Chondrocyte (in vitro differentiated cells): ENCODE measurements at regions not wholly inside any gene's neighbourhood (a gene's known extent, or its start where the extent isn't known, plus 50 kb on each side); places are given as distances from the start of the nearest gene placed in this dataset.
A peak's percentile ranks its signal among the peaks of the same experiment; 100 is the strongest.

ENCODE experiments used
- DNase-seq: peaks from one replicate; pipeline ENCODE4 v3.0.0; 2021; ENCODE audit warnings: mixed read lengths, low spot score
- H3K27ac Mint-ChIP-seq: one replicate; pipeline ENCODE4 v1.8.0; 2021; ENCODE audit warnings: mild to moderate bottlenecking, moderate library complexity, mixed read lengths; ENCODE audit not compliant: unreplicated experiment
- H3K27me3 Mint-ChIP-seq: 2 replicates; pipeline ENCODE4 v1.8.0; 2021; ENCODE audit warnings: low read depth, mixed read lengths
- H3K36me3 Mint-ChIP-seq: 2 replicates; pipeline ENCODE4 v1.8.0; 2021; ENCODE audit warnings: low read depth, mixed read lengths
- H3K4me1 Mint-ChIP-seq: 2 replicates; pipeline ENCODE4 v1.8.0; 2021; ENCODE audit warnings: low read depth, mild to moderate bottlenecking, mixed read lengths
- H3K4me3 Mint-ChIP-seq: one replicate; pipeline ENCODE4 v1.8.0; 2021; ENCODE audit warnings: mild to moderate bottlenecking, moderate library complexity, mixed read lengths; ENCODE audit not compliant: unreplicated experiment
- H3K9me3 Mint-ChIP-seq: 2 replicates; pipeline ENCODE4 v1.8.0; 2021; ENCODE audit warnings: low read depth, mixed read lengths
- TF ChIP-seq, protein P1 (sequence below): fragments of 200-600 bp; sonication (generic); IDR thresholded peaks from 2 replicates; pipeline ENCODE4 v1.5.0; 2021; ENCODE audit warnings: antibody characterized with exemption, mild to moderate bottlenecking, moderate library complexity

DNA sequence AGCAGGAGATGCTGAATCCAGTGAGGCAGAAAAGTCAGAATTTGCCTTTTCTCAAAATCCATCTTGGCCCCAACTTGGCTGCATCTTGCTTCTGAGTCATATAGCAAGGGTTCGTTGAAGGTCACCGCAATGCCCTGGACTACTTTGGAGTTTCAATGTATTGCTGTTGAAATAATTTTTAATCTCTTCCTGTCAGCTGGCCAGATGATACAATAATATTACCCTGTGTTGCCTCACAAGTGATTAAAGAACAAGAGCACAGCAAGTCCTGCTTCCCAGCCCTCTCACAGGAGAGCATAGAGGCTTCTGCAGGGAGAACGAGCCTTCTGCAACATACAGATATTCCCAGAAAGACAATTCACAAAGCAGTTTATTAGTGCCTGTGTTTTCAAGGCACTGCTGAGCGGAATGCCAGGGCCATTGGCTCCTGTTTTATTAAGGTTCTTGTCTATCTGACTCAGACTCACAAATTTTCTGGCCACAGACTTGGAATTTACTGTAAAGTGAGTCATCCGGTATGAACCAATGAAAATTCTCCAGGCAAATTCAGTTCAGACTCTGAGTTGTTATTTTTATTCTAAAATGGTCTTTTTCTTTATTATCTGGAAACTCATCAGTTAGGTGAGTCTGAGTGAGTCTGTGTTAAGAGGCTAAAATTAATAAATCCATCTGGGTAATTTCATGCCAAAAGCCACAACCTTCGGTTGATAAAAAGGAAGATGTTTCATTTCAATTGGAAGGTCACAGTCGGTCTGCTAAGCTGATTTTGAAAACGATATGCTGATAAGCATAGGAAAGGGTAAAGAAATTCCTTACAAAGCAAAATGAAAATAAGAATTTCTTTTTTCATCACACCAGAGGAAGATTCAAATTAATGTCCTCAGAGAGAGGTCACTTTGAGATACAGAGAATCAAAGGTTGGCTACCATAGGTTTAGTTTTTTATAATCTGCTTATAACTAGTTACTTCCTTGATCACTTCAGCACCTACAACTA is 289.4 kb upstream of the STXBP5 start:
- H3K27me3 Mint-ChIP-seq: no peaks in the 10 kb centered on the region
- TF ChIP-seq, protein P1, sequence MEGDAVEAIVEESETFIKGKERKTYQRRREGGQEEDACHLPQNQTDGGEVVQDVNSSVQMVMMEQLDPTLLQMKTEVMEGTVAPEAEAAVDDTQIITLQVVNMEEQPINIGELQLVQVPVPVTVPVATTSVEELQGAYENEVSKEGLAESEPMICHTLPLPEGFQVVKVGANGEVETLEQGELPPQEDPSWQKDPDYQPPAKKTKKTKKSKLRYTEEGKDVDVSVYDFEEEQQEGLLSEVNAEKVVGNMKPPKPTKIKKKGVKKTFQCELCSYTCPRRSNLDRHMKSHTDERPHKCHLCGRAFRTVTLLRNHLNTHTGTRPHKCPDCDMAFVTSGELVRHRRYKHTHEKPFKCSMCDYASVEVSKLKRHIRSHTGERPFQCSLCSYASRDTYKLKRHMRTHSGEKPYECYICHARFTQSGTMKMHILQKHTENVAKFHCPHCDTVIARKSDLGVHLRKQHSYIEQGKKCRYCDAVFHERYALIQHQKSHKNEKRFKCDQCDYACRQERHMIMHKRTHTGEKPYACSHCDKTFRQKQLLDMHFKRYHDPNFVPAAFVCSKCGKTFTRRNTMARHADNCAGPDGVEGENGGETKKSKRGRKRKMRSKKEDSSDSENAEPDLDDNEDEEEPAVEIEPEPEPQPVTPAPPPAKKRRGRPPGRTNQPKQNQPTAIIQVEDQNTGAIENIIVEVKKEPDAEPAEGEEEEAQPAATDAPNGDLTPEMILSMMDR: no peak
- no peaks in the 10 kb centered on the region for H3K36me3 Mint-ChIP-seq
- H3K4me1 Mint-ChIP-seq: peaks cover 56% of the 10 kb centered on the region
- peak overlapping the region; percentile 56 for H3K4me3 Mint-ChIP-seq
- H3K27ac Mint-ChIP-seq: peak overlapping the region; percentile 99
- H3K9me3 Mint-ChIP-seq: peaks cover 6% of the 10 kb centered on the region
- no peak for DNase-seq

DNA sequence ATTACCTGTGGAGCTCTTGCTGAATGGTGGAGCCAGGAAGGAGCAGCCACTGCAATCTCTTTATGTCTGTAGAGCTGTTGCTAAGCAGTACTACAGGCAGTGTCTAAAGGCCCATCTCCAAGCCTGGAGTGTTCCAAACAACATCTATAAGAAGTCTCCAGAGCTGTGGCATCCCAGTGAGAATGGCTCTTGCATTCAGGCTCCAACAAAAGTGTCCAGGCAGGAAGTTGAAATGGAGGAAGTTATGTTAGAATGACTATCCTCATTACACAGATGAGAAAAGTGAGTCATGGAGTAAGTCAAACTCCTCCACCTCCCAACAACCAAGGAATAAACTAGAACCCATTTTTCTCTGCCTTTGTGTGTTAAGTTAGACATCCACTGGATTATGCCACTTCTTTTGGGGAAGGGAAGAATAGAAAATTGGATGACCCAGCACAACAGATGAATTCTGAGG is 288.5 kb upstream of the STXBP5 start:
- no peak for DNase-seq
- no peaks in the 10 kb centered on the region for H3K36me3 Mint-ChIP-seq
- H3K4me1 Mint-ChIP-seq: peaks cover 47% of the 10 kb centered on the region
- H3K9me3 Mint-ChIP-seq: peaks cover 6% of the 10 kb centered on the region
- TF ChIP-seq, protein P1: no peak
- peak overlapping the region; percentile 99 for H3K27ac Mint-ChIP-seq
- H3K27me3 Mint-ChIP-seq: no peaks in the 10 kb centered on the region
- H3K4me3 Mint-ChIP-seq: peak overlapping the region; percentile 56

DNA sequence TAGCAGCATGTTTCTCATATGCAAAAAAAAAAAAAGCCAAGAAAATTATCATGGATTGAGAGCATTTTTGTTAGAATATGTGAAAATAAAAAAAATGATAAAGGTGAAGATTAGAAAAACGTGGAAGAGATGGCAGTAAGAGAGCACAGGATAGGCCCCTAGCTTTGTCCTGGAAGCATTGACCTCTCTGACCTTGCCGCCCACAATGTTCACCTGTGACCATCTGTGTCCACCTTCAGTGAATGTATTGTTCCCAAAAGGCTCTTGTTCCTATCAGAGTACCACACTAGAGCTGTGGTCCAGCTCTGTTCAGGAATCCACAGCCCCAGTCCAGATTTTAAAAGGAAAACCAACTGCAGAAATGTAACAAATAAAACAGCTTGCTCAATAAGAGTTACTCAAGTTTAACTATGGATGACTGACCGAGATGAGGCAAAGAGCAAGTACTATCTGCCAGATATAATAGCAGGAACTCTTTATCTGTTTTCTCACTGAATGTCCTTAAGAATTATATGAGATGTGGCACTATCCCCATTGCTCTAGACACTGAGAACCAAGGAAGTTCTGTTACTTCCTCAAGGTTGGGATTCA is 287.7 kb upstream of the STXBP5 start:
- Mint-ChIP-seq H3K4me1 (peaks cover 42% of the 10 kb centered on the region), H3K27ac (peak overlapping the region; percentile 99), H3K36me3 (no peaks in the 10 kb centered on the region), H3K4me3 (no peak overlapping the region), H3K27me3 (no peaks in the 10 kb centered on the region), H3K9me3 (peaks cover 6% of the 10 kb centered on the region)
- TF ChIP-seq, protein P1: no peak
- no peak for DNase-seq

DNA sequence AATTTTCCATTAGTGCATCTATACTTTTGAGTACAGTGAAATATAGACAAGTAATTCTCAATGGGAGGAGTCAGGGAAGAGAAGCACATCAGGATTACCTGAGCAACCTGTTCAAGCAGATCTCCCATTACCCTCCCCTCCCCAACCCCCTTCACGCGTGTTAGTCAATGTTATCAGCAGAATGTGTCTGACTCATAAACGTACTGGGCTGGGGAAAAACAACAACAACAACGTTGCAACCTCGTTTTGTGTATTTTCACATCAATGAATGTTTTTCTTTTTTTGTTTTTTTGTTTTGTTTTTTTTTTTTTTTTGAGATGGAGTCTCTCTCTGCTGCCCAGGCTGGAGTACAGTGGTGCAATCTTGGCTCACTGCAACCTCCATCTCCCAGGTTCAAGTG is 287.0 kb upstream of the STXBP5 start:
- Mint-ChIP-seq H3K36me3 (no peaks in the 10 kb centered on the region), H3K4me1 (peaks cover 42% of the 10 kb centered on the region), H3K4me3 (no peak overlapping the region), H3K9me3 (peaks cover 6% of the 10 kb centered on the region), H3K27ac (no peak overlapping the region), H3K27me3 (no peaks in the 10 kb centered on the region)
- DNase-seq: no peak
- TF ChIP-seq, protein P1: no peak

DNA sequence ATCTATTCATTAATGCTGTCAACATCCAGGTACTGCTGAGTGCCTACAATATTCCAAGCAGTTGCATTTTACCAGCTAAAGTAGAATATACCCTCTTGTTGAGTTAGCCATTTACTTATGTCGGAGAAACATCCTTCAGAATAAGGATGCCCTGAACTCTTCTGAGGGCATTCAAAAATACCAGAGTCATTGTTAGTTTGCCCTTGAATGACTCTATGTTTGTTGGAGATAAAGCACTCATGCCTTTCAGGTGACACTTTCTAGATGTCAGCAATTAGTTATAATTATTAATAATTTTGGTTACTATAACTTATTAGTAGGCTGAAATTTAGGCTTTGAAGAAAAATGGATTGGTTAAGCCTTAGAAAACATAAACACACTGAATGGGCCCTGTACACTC is 286.2 kb upstream of the STXBP5 start:
- Mint-ChIP-seq H3K9me3 (peaks cover 6% of the 10 kb centered on the region), H3K4me3 (no peak overlapping the region), H3K4me1 (peaks cover 36% of the 10 kb centered on the region), H3K36me3 (no peaks in the 10 kb centered on the region), H3K27me3 (no peaks in the 10 kb centered on the region), H3K27ac (no peak overlapping the region)
- no peak for DNase-seq
- TF ChIP-seq, protein P1: no peak
